ENCODE measurements at regions not wholly inside any gene's neighbourhood (a gene's known extent, or its start where the extent isn't known, plus 50 kb on each side); places are given as distances from the start of the nearest gene placed in this dataset.

GRCh38 chr5:166172597-166172996 is 2118.8 kb upstream of the WWC1 start:
- in situ Hi-C loops (cut with MboI; ENCODE audit: low pct_unique_long_range_greater_than_20kb, low sequenced_read_pairs, unreplicated experiment), result no loop called here
- no peak for TF ChIP-seq CTCF (IDR thresholded peaks at IDR 0.05; ENCODE audit: extremely low read depth, insufficient read depth, missing control alignments)
- DNase-seq (ENCODE audit: low spot score), result no peak

GRCh38 chr5:166178411-166179080 is 2112.9 kb upstream of the WWC1 start:
- no peak for DNase-seq (ENCODE audit: low spot score)
- no peak for TF ChIP-seq CTCF (IDR thresholded peaks at IDR 0.05; ENCODE audit: extremely low read depth, insufficient read depth, missing control alignments)
- in situ Hi-C loops (cut with MboI; ENCODE audit: low pct_unique_long_range_greater_than_20kb, low sequenced_read_pairs, unreplicated experiment), result no loop called here

GRCh38 chr5:166185185-166185584 is 2106.3 kb upstream of the WWC1 start:
- in situ Hi-C loops (cut with MboI; ENCODE audit: low pct_unique_long_range_greater_than_20kb, low sequenced_read_pairs, unreplicated experiment), result no loop called here
- TF ChIP-seq CTCF (IDR thresholded peaks at IDR 0.05; ENCODE audit: extremely low read depth, insufficient read depth, missing control alignments), result no peak

GRCh38 chr5:166188501-166189325 is 2102.7 kb upstream of the WWC1 start:
- in situ Hi-C loops (cut with MboI; ENCODE audit: low pct_unique_long_range_greater_than_20kb, low sequenced_read_pairs, unreplicated experiment), result no loop called here
- no peak for DNase-seq (ENCODE audit: low spot score)
- TF ChIP-seq CTCF (IDR thresholded peaks at IDR 0.05; ENCODE audit: extremely low read depth, insufficient read depth, missing control alignments), result no peak

More at GRCh38 chr5:166185185-166185584, 2106.3 kb upstream of the WWC1 start:
- no peak for DNase-seq (ENCODE audit: low spot score)

- TF ChIP-seq CTCF (IDR thresholded peaks at IDR 0.05; ENCODE audit: extremely low read depth, insufficient read depth, missing control alignments), result no peak
- DNase-seq (ENCODE audit: low spot score), result no peak
- in situ Hi-C loops (cut with MboI; ENCODE audit: low pct_unique_long_range_greater_than_20kb, low sequenced_read_pairs, unreplicated experiment), result no loop called here
Observed at GRCh38 chr5:166192696-166193095, 2098.7 kb upstream of the WWC1 start.

- TF ChIP-seq CTCF (IDR thresholded peaks at IDR 0.05; ENCODE audit: extremely low read depth, insufficient read depth, missing control alignments), result no peak
- no peak for DNase-seq (ENCODE audit: low spot score)
- in situ Hi-C loops (cut with MboI; ENCODE audit: low pct_unique_long_range_greater_than_20kb, low sequenced_read_pairs, unreplicated experiment), result no loop called here
Observed at GRCh38 chr5:166195981-166196380, 2095.5 kb upstream of the WWC1 start.
